Peyer's patch (tissue), 4 donors: ENCODE measurements at regions not wholly inside any gene's neighbourhood (a gene's known extent, or its start where the extent isn't known, plus 50 kb on each side); places are given as distances from the start of the nearest gene placed in this dataset.

ENCODE experiments used
- CTCF ChIP-seq, 6 experiments: fragments of 450-650 bp in 4 of 6; fragments of 200-600 bp in 2 of 6; sonication (generic) in 1 of 6; IDR thresholded peaks; one replicate each; pipeline ENCODE4 v1.5.1; 2017 to 2019; ENCODE audit warnings: antibody characterized with exemption in 6 of 6, mild to moderate bottlenecking in 3 of 6, moderate library complexity in 1 of 6
- POLR2A ChIP-seq, 2 donors: fragments of 450-650 bp; IDR thresholded peaks; one replicate each; pipeline ENCODE4 v1.5.1; 2017; ENCODE audit warnings: antibody characterized with exemption in 2 of 2, mild to moderate bottlenecking in 2 of 2, moderate library complexity in 2 of 2

- TF ChIP-seq POLR2A (IDR thresholded peaks at IDR 0.05) (no peak), CTCF (IDR thresholded peaks at IDR 0.05) (no peak)
Observed at GRCh38 chr5:143740956-143741355, 71.0 kb upstream of the HMHB1 start.
